Ovary (tissue), 3 donors: ENCODE measurements at regions not wholly inside any gene's neighbourhood (a gene's known extent, or its start where the extent isn't known, plus 50 kb on each side); places are given as distances from the start of the nearest gene placed in this dataset.

Source experiments
- CTCF ChIP-seq, 3 donors: fragments of 450-650 bp in 2 of 3; fragments of 200-600 bp in 1 of 3; IDR thresholded peaks; one replicate each; pipeline versions ENCODE4 v1.5.1 to v1.8.0; 2016 to 2022; ENCODE audit warnings: antibody characterized with exemption in 3 of 3, mild to moderate bottlenecking in 1 of 3
- EP300 ChIP-seq: sonication (generic); formaldehyde crosslinking; IDR thresholded peaks from one replicate; pipeline ENCODE4 v1.6.1; 2017; ENCODE audit warnings: antibody characterized with exemption
- donor health status: DM: no; HTN: no; CAD: no.

GRCh38 chr6:74415056-74415455, 719.1 kb downstream of the CD109 start:
- TF ChIP-seq EP300, result no peak
- no peak for TF ChIP-seq CTCF (IDR thresholded peaks at IDR 0.05)
